ENCODE measurements at regions not wholly inside any gene's neighbourhood (a gene's known extent, or its start where the extent isn't known, plus 50 kb on each side); places are given as distances from the start of the nearest gene placed in this dataset.

GRCh38 chr19:33997690-33998089 lies 174.6 kb upstream of the LSM14A start:
- no peak overlapping the region for H3K27ac ChIP-seq (ENCODE audit: low read depth in 2 of 2, low read length in 1 of 2)
- no peaks in the 10 kb centered on the region for H3K9me3 ChIP-seq (ENCODE audit: control insufficient read depth in 2 of 2, insufficient read depth in 1 of 2, low read depth in 1 of 2, low read length in 1 of 2)
- no peaks in the 10 kb centered on the region for H3K36me3 ChIP-seq (ENCODE audit: control insufficient read depth in 2 of 2, insufficient read depth in 2 of 2, low read length in 1 of 2)
- H3K4me1 ChIP-seq (ENCODE audit: control insufficient read depth in 2 of 2, insufficient read depth in 2 of 2, low read length in 1 of 2), result no peaks in the 10 kb centered on the region
- 40 to 49% methylated on average over 2 of the region's 2 CpGs for WGBS, 2 donors
- no peaks in the 10 kb centered on the region for H3K27me3 ChIP-seq (ENCODE audit: control insufficient read depth in 1 of 2, insufficient read depth in 2 of 2, low read length in 2 of 2)
- no peak overlapping the region for H3K4me3 ChIP-seq (ENCODE audit: low read depth in 1 of 2, low read length in 2 of 2)

GRCh38 chr19:33998302-33998701 lies 174.0 kb upstream of the LSM14A start:
- H3K36me3 ChIP-seq (ENCODE audit: control insufficient read depth in 2 of 2, insufficient read depth in 2 of 2, low read length in 1 of 2), result no peaks in the 10 kb centered on the region
- no peak overlapping the region for H3K4me3 ChIP-seq (ENCODE audit: low read depth in 1 of 2, low read length in 2 of 2)
- no peaks in the 10 kb centered on the region for H3K9me3 ChIP-seq (ENCODE audit: control insufficient read depth in 2 of 2, insufficient read depth in 1 of 2, low read depth in 1 of 2, low read length in 1 of 2)
- no peaks in the 10 kb centered on the region for H3K4me1 ChIP-seq (ENCODE audit: control insufficient read depth in 2 of 2, insufficient read depth in 2 of 2, low read length in 1 of 2)
- H3K27ac ChIP-seq (ENCODE audit: low read depth in 2 of 2, low read length in 1 of 2), result no peak overlapping the region
- H3K27me3 ChIP-seq (ENCODE audit: control insufficient read depth in 1 of 2, insufficient read depth in 2 of 2, low read length in 2 of 2), result no peaks in the 10 kb centered on the region
- 17 to 24% methylated on average over 5 of the region's 5 CpGs for WGBS, 2 donors

- H3K27ac ChIP-seq (ENCODE audit: low read depth in 2 of 2, low read length in 1 of 2), result no peak overlapping the region
- H3K4me1 ChIP-seq (ENCODE audit: control insufficient read depth in 2 of 2, insufficient read depth in 2 of 2, low read length in 1 of 2), result no peaks in the 10 kb centered on the region
- no peaks in the 10 kb centered on the region for H3K9me3 ChIP-seq (ENCODE audit: control insufficient read depth in 2 of 2, insufficient read depth in 1 of 2, low read depth in 1 of 2, low read length in 1 of 2)
- H3K27me3 ChIP-seq (ENCODE audit: control insufficient read depth in 1 of 2, insufficient read depth in 2 of 2, low read length in 2 of 2), result no peaks in the 10 kb centered on the region
- 56 to 58% methylated on average over 4 of the region's 4 CpGs for WGBS, 2 donors
- H3K36me3 ChIP-seq (ENCODE audit: control insufficient read depth in 2 of 2, insufficient read depth in 2 of 2, low read length in 1 of 2), result no peaks in the 10 kb centered on the region
- H3K4me3 ChIP-seq (ENCODE audit: low read depth in 1 of 2, low read length in 2 of 2), result no peak overlapping the region
Observed at GRCh38 chr19:33998739-33999345, 173.5 kb upstream of the LSM14A start.

DNA sequence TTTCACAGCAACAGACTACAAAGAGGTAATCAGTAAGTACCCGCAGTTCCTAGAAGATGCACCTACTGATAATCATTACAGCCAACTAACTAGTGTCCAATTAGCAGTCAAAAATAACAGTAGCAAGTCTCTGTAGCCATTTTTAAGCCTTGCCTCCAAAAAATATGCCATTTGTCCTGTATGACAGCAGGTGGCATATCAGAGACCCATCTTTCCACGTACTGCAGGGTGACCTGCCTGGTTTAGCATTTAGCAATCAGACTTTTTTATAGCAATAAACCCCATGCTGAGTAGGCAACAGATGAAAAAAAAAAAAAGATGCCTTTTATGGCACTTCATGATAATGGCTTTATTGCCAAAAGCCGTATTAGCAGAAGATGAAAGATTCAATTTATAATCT lies 155.3 kb upstream of the LSM14A start:
- Histone ChIP-seq H3K4me3 (ENCODE audit: low read depth in 1 of 2, low read length in 2 of 2) (no peak overlapping the region), H3K4me1 (ENCODE audit: control insufficient read depth in 2 of 2, insufficient read depth in 2 of 2, low read length in 1 of 2) (no peaks in the 10 kb centered on the region), H3K27ac (ENCODE audit: low read depth in 2 of 2, low read length in 1 of 2) (no peak overlapping the region), H3K36me3 (ENCODE audit: control insufficient read depth in 2 of 2, insufficient read depth in 2 of 2, low read length in 1 of 2) (no peaks in the 10 kb centered on the region), H3K9me3 (ENCODE audit: control insufficient read depth in 2 of 2, insufficient read depth in 1 of 2, low read depth in 1 of 2, low read length in 1 of 2) (no peaks in the 10 kb centered on the region), H3K27me3 (ENCODE audit: control insufficient read depth in 1 of 2, insufficient read depth in 2 of 2, low read length in 2 of 2) (no peaks in the 10 kb centered on the region)
- 52 to 54% methylated on average over 3 of the region's 3 CpGs for WGBS, 2 donors

DNA sequence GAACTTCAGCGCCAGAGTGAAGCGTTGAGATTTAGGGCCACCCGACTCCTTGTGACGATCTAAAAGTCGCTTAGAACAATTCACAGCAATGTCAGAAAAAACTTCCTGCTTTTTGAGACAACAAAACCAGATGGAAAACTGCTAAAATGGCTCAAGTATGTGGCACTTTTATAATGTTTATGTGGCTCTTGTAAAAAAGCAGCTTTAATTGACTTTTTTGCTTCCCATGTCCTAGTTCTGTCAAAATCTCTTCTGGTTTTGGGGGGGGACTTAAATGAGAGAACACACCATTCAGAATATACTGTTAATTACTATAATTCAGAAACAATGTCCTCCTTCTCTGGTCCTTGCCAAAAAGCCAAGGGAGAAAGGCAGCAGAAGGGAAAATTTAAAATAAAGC lies 154.7 kb upstream of the LSM14A start:
- no peaks in the 10 kb centered on the region for H3K36me3 ChIP-seq (ENCODE audit: control insufficient read depth in 2 of 2, insufficient read depth in 2 of 2, low read length in 1 of 2)
- H3K9me3 ChIP-seq (ENCODE audit: control insufficient read depth in 2 of 2, insufficient read depth in 1 of 2, low read depth in 1 of 2, low read length in 1 of 2), result peaks cover 0 to 2% of the 10 kb centered on the region in 2 donors
- H3K4me1 ChIP-seq (ENCODE audit: control insufficient read depth in 2 of 2, insufficient read depth in 2 of 2, low read length in 1 of 2), result no peaks in the 10 kb centered on the region
- H3K27me3 ChIP-seq (ENCODE audit: control insufficient read depth in 1 of 2, insufficient read depth in 2 of 2, low read length in 2 of 2), result no peaks in the 10 kb centered on the region
- no peak overlapping the region for H3K4me3 ChIP-seq (ENCODE audit: low read depth in 1 of 2, low read length in 2 of 2)
- H3K27ac ChIP-seq (ENCODE audit: low read depth in 2 of 2, low read length in 1 of 2), result no peak overlapping the region
- 65 to 66% methylated on average over 5 of the region's 5 CpGs for WGBS, 2 donors

DNA sequence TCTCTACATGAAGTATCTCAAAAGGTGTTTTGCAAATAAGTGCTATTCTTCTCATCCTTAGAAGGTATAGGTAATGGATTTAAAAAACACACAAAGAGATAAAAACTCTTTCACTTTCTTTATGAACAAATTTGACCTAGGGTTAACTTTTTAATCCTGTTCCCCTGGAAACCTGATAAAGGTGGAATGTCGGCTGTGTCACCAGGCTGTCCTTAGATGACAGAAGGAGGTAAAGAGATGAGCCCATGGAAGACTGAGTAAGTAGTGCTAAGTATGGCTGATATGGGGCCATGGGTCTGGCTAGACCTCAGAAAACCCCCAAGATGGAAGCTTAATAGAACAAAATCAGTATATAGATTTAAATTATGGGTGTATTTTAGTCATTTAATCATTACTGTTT lies 153.8 kb upstream of the LSM14A start:
- 44 to 48% methylated on average over 1 of the region's 1 CpG for WGBS, 2 donors
- no peak overlapping the region for H3K4me3 ChIP-seq (ENCODE audit: low read depth in 1 of 2, low read length in 2 of 2)
- H3K36me3 ChIP-seq (ENCODE audit: control insufficient read depth in 2 of 2, insufficient read depth in 2 of 2, low read length in 1 of 2), result no peaks in the 10 kb centered on the region
- H3K9me3 ChIP-seq (ENCODE audit: control insufficient read depth in 2 of 2, insufficient read depth in 1 of 2, low read depth in 1 of 2, low read length in 1 of 2), result peaks cover 0 to 9% of the 10 kb centered on the region in 2 donors
- no peaks in the 10 kb centered on the region for H3K27me3 ChIP-seq (ENCODE audit: control insufficient read depth in 1 of 2, insufficient read depth in 2 of 2, low read length in 2 of 2)
- H3K4me1 ChIP-seq (ENCODE audit: control insufficient read depth in 2 of 2, insufficient read depth in 2 of 2, low read length in 1 of 2), result no peaks in the 10 kb centered on the region
- no peak overlapping the region for H3K27ac ChIP-seq (ENCODE audit: low read depth in 2 of 2, low read length in 1 of 2)

GRCh38 chr19:34023381-34023780 lies 148.9 kb upstream of the LSM14A start:
- H3K4me1 ChIP-seq (ENCODE audit: control insufficient read depth in 2 of 2, insufficient read depth in 2 of 2, low read length in 1 of 2), result no peaks in the 10 kb centered on the region
- no peak overlapping the region for H3K27ac ChIP-seq (ENCODE audit: low read depth in 2 of 2, low read length in 1 of 2)
- no peak overlapping the region for H3K4me3 ChIP-seq (ENCODE audit: low read depth in 1 of 2, low read length in 2 of 2)
- WGBS, 2 donors, result 81 to 88% methylated on average over 5 of the region's 5 CpGs
- no peaks in the 10 kb centered on the region for H3K36me3 ChIP-seq (ENCODE audit: control insufficient read depth in 2 of 2, insufficient read depth in 2 of 2, low read length in 1 of 2)
- peaks cover 0 to 9% of the 10 kb centered on the region in 2 donors for H3K9me3 ChIP-seq (ENCODE audit: control insufficient read depth in 2 of 2, insufficient read depth in 1 of 2, low read depth in 1 of 2, low read length in 1 of 2)
- no peaks in the 10 kb centered on the region for H3K27me3 ChIP-seq (ENCODE audit: control insufficient read depth in 1 of 2, insufficient read depth in 2 of 2, low read length in 2 of 2)

DNA sequence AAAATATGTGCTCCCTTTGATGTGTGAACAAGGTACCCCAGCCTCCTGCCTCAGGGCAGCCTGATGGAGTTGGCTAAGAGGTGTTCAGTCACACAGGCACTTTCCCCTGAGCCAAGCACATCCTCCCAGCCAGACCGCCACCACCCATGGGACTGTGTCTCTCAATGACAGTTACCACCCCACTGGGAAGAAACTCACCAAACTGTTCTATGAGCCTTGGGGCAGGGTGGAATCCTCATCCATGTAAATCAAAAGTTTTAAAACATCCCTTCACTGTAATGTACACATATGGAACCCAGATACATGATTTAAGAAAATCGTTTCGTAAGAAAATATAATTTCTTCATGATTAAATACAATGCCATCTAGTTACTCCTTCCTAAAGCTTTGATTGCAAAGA lies 138.4 kb upstream of the LSM14A start:
- Histone ChIP-seq H3K9me3 (ENCODE audit: control insufficient read depth in 2 of 2, insufficient read depth in 1 of 2, low read depth in 1 of 2, low read length in 1 of 2) (no peaks in the 10 kb centered on the region), H3K36me3 (ENCODE audit: control insufficient read depth in 2 of 2, insufficient read depth in 2 of 2, low read length in 1 of 2) (no peaks in the 10 kb centered on the region), H3K27ac (ENCODE audit: low read depth in 2 of 2, low read length in 1 of 2) (no peak overlapping the region), H3K27me3 (ENCODE audit: control insufficient read depth in 1 of 2, insufficient read depth in 2 of 2, low read length in 2 of 2) (no peaks in the 10 kb centered on the region), H3K4me3 (ENCODE audit: low read depth in 1 of 2, low read length in 2 of 2) (no peak overlapping the region), H3K4me1 (ENCODE audit: control insufficient read depth in 2 of 2, insufficient read depth in 2 of 2, low read length in 1 of 2) (no peaks in the 10 kb centered on the region)
- WGBS, 2 donors, result 82 to 91% methylated on average over 3 of the region's 3 CpGs

- H3K27me3 ChIP-seq (ENCODE audit: control insufficient read depth in 1 of 2, insufficient read depth in 2 of 2, low read length in 2 of 2), result no peaks in the 10 kb centered on the region
- no peak overlapping the region for H3K4me3 ChIP-seq (ENCODE audit: low read depth in 1 of 2, low read length in 2 of 2)
- H3K9me3 ChIP-seq (ENCODE audit: control insufficient read depth in 2 of 2, insufficient read depth in 1 of 2, low read depth in 1 of 2, low read length in 1 of 2), result no peaks in the 10 kb centered on the region
- H3K27ac ChIP-seq (ENCODE audit: low read depth in 2 of 2, low read length in 1 of 2), result no peak overlapping the region
- H3K4me1 ChIP-seq (ENCODE audit: control insufficient read depth in 2 of 2, insufficient read depth in 2 of 2, low read length in 1 of 2), result no peaks in the 10 kb centered on the region
- 49 to 54% methylated on average over 2 of the region's 2 CpGs for WGBS, 2 donors
- no peaks in the 10 kb centered on the region for H3K36me3 ChIP-seq (ENCODE audit: control insufficient read depth in 2 of 2, insufficient read depth in 2 of 2, low read length in 1 of 2)
Observed at GRCh38 chr19:34034318-34034846, 137.9 kb upstream of the LSM14A start.

GRCh38 chr19:34041925-34042521 lies 130.3 kb upstream of the LSM14A start:
- H3K27ac ChIP-seq (ENCODE audit: low read depth in 2 of 2, low read length in 1 of 2), result no peak overlapping the region
- H3K4me3 ChIP-seq (ENCODE audit: low read depth in 1 of 2, low read length in 2 of 2), result no peak overlapping the region
- H3K36me3 ChIP-seq (ENCODE audit: control insufficient read depth in 2 of 2, insufficient read depth in 2 of 2, low read length in 1 of 2), result no peaks in the 10 kb centered on the region
- no peaks in the 10 kb centered on the region for H3K27me3 ChIP-seq (ENCODE audit: control insufficient read depth in 1 of 2, insufficient read depth in 2 of 2, low read length in 2 of 2)
- H3K9me3 ChIP-seq (ENCODE audit: control insufficient read depth in 2 of 2, insufficient read depth in 1 of 2, low read depth in 1 of 2, low read length in 1 of 2), result no peaks in the 10 kb centered on the region
- no peaks in the 10 kb centered on the region for H3K4me1 ChIP-seq (ENCODE audit: control insufficient read depth in 2 of 2, insufficient read depth in 2 of 2, low read length in 1 of 2)
- 27 to 30% methylated on average over 15 of the region's 15 CpGs for WGBS, 2 donors

Data from esophagus (tissue), 2 donors.